HG03432 (cell line): ENCODE measurements at regions not wholly inside any gene's neighbourhood (a gene's known extent, or its start where the extent isn't known, plus 50 kb on each side); places are given as distances from the start of the nearest gene placed in this dataset.
"Not testable (repeated sequence)": the region's sequence is repeated elsewhere in the genome, so short reads cannot be mapped to it uniquely, and the experiment has no call there.

Experiments used
- ATAC-seq: cut with Tn5 transposase; IDR thresholded peaks from one replicate; pipeline ENCODE4 v1.9.1; 2021; ENCODE audit warnings: mild to moderate bottlenecking, moderate library complexity; ENCODE audit not compliant: unreplicated experiment

GRCh38 chr10:30703446-30703845 is 73.9 kb upstream of the LYZL2 start:
- ATAC-seq, result not testable (repeated sequence)

GRCh38 chr10:30702860-30703259 is 73.3 kb upstream of the LYZL2 start:
- ATAC-seq, result no peak

DNA sequence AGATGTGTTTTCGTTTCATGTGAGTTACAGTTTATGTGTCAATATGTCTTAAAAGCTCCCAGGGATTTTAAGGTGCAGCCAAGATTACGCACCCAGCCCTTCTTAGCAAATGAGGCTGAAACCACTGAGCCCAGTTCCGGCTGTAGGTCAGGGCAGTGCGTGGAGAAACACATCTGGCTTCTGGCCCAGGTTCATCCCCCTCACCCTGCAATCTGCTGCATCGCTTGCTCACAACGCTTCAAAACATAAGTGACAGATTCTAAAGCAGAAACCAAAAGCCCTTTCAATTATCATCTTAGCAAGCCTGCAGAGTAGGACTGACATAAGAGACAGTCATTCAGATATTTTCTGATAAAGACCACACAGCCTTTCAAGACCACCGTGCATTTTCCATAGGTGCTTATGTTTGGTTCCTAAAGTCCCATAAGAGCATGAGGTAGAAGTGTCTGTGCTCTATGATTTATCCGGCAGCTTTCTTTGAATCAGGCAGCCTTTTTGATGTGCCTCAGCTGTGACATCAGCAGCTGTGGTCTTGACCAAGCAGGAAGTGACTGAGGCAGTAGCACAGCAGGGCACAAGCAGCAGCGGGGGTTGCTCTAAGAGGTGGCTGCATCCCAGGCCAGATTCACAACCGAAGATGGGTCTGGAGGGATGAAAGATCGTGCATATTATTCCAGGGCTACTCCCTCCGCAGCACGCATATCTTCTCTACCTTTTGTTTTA is 72.1 kb upstream of the LYZL2 start:
- ATAC-seq, result peak; percentile 69

- no peak for ATAC-seq
Measured at GRCh38 chr10:30697806-30698205, 68.3 kb upstream of the LYZL2 start.

DNA sequence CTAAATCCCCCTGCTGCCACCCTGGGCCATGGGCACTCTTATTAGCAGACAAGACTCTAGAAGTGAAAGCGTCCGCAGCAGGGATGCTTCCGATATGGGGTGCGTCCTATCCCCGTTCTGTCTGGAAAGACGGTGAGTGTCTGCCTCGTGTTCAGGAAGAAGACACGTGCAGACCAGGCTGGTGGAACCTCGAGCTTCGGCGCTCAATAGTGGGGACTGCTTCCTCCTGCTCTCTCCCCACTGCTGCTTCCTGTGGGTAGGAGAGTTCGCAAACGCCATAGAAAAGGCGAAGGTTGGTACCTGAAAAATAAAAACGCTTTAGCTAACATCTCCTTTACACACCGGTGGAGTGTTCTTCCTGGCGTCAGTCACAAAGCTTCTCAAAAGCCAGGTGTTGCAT is 67.7 kb upstream of the LYZL2 start:
- ATAC-seq, result not testable (repeated sequence)

DNA sequence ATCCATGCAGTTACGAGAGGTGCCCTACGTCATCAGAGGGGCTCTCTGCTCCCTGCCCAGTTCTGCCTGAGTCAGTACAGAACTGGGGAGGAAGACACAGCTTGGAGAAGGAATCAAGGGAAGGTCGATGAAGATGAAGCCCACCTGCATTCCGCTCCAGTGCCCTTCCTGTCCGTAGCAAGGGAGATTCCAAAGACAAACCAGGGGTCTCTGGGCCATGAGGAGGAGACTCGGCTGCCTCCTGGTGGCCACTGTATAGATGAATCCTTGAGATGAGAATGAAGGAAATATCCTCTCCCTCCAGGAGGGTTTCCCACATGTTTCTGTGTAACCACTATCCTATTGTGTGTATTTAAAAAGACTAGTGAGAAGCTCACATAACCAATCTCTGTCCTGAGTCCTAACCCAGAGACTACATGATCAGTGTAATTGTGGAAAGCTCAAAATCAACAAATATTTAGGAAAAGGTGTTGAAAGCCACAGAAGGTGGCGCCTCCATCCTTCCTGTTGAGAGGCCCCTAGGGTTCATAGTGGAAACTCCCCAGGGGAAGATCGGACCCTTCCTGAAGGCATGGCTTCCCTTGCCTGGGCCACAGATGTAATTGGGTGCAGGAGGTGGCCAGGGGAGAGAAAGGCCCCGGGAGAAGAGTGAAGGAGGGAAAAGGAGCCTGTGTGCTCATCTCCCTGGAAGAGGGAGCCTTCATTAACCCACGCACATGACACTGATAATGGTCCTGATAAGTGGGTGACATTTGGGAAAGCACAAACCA is 67.0 kb upstream of the LYZL2 start:
- ATAC-seq, result not testable (repeated sequence)

DNA sequence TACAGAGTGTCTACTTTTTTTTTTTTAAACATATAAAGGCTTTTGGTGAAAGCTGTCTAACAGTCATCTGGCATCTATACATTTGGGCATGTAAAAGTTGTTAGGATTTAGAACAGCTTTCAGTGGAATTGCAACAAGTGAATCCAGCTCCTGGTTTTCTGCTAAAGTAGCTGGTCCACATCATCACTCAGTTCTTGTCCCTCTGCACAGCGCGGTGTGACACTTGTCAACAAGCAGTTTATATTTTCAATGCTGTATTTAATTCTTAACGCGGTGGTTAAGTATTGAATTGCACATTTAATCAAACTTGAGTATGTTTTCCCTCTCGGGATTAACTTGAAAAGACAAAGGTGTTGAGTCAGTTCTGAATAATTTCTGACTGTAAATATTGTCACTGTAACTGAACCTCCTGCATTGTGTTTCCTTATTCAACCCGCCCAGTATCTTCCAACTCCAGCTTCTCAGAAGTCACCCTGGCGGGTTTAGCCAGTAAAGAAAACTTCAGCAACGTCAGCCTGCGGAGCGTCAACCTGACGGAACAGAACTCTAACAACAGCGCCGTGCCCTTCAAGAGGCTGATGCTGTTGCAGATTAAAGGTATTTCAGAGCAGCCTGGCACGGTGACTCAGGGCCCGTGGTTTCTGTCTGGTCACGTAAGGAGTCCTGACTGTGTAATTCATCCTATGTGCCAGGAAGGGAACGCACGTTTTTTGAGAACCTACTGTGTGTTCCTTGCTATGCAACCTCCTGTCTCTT is 66.1 kb upstream of the LYZL2 start:
- ATAC-seq, result not testable (repeated sequence)

GRCh38 chr10:30694518-30695228 is 65.1 kb upstream of the LYZL2 start:
- ATAC-seq, result no peak

DNA sequence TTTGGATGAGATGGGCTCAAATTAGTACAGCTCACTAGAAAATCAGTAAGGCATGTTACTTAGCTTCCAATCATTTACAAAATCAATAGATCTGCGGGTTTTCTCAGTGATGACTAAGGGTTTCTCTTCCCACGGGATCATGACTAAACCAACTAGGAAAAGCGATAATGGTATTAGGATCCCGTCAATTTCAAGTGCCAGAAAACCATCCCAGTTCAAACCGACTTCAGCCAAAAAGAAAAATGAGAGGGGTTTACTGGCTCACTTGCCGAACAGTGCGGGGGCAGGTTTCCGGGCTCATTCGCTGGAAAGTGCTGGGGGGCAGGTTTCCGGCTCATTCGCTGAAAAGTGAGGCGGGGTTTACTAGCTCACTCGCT is 62.1 kb upstream of the LYZL2 start:
- ATAC-seq, result no peak

DNA sequence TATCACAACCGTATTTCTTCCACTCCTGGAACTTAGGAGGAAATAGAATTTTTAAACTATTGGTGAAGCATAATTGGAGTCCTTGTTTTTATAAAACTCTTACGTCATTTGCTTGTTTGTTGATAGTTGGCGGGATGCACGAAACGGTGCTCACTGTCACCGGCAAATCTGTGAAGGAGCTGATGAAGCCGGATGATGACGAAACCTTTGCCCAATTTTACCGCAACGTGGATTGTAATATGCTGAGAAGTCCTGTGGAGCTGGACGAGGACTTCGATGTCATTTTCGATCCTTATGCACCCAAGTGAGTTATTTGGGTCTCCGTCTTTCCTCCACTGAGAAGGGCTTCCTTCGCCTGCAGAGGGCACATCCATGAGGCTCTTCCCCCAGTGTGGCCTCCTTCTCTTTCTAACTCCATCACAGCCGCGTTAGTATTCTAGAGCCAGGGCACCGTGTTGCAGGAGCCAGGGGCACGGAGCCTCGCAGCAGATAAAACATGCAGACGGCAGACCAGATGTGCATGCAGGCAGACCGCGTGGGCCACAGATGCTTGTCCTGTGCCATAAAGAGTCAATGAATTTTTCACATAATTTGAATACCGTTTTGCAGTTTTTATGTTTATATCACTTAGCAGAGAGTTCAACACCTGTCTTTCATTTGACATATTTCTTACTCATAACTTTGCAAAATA is 61.5 kb upstream of the LYZL2 start:
- ATAC-seq, result not testable (repeated sequence)

DNA sequence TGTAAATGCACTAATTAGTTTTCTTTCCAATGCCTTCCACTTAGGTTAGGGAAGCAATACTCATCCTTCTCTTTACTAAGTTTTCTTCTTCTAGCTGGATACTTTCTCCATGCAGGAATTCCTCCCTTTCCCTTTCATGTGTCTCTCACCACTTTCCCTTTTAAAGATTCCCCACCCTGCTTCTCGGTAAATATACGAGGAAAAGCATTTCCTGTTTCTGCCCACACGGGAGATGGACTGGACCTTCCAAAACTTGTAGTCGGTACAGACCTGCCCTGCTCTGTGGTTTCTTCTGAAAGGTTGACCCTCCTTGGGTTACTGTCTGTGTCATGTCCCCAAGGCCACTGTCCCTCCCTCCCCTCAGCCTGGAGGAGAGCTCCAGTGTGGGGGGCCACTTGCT is 58.9 kb upstream of the LYZL2 start:
- no peak for ATAC-seq

- peak; percentile 80 for ATAC-seq
Measured at GRCh38 chr10:30687698-30688213, 58.2 kb upstream of the LYZL2 start.

- ATAC-seq, result no peak
Measured at GRCh38 chr10:30686708-30687107, 57.2 kb upstream of the LYZL2 start.

DNA sequence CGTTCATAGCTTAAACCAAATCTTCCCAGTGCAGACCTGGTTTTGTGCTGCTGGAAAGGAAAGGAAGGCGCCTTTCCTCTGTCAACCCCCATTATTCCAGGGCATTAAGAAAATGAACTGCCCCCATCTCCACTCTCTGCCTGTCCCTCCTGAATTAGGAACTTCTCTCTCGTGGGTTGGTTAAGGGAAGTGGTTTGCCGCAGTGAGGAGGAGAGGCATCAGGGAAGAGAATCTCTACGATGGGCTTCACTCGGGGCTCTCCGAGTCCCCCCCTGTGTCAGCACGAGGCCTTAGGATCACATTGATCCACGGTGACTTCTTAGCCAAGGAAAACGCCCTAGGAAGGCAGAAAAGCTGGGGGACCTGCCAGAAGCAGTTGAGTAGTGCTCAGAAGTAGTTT is 53.9 kb upstream of the LYZL2 start:
- no peak for ATAC-seq

- ATAC-seq, result not testable (repeated sequence)
Measured at GRCh38 chr10:30682377-30683199, 53.0 kb upstream of the LYZL2 start.

DNA sequence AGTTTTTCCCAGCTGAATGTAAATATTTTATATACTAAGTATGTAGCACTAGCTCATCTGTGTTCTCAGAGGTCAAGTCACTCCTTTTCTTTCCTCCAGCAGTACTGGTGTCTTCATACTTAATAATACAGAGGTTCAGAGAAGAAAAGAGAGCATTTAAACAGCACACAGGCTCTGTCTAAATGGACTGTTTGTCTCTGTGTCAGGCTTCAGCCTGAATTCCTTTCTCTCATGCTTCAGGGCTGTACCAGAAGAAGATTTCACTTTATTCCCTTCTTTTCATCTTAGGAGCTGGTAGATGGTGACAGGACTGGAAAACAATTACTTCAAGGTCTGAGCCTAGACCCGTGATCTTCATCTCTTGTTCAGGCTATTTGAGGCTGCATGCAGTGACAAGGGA is 51.4 kb upstream of the LYZL2 start:
- no peak for ATAC-seq
